H1 (cell line): ENCODE measurements at regions not wholly inside any gene's neighbourhood (a gene's known extent, or its start where the extent isn't known, plus 50 kb on each side); places are given as distances from the start of the nearest gene placed in this dataset.

ENCODE experiments used
- ATF2 ChIP-seq: IDR thresholded peaks from 2 replicates; pipeline ENCODE4 v1.6.1; 2012; ENCODE audit warnings: low read length, inconsistent platforms
- CBX8 ChIP-seq: fragments of 300-800, 300-1000 bp; sonication (generic); IDR thresholded peaks from 2 replicates; pipeline ENCODE4 v1.7.1; 2016; ENCODE audit warnings: low read depth, low read length, borderline replicate concordance
- EGR1 ChIP-seq: IDR thresholded peaks from 2 replicates; pipeline ENCODE4 v1.6.1; 2011; ENCODE audit warnings: low read depth, low read length, borderline replicate concordance
- POU5F1 ChIP-seq: IDR thresholded peaks from 2 replicates; pipeline ENCODE4 v1.6.1; 2011; ENCODE audit warnings: low read depth, mild to moderate bottlenecking, low read length, moderate library complexity

- no peak for TF ChIP-seq ATF2
- no peak for TF ChIP-seq CBX8
- no peak for TF ChIP-seq POU5F1
- no peak for TF ChIP-seq EGR1
Measured at GRCh38 chr3:110871869-110872268, 199.7 kb upstream of the NECTIN3 start (continued).
